Prostate gland (tissue), 2 donors: ENCODE measurements at regions not wholly inside any gene's neighbourhood (a gene's known extent, or its start where the extent isn't known, plus 50 kb on each side); places are given as distances from the start of the nearest gene placed in this dataset.

Experiments
- DNase-seq: peaks from one replicate; pipeline ENCODE4 v3.0.0-alpha.2; 2019; ENCODE audit warnings: low spot score
- H3K27ac ChIP-seq, 2 donors: fragments of 200-600 bp; sonication (generic); 2 replicates each; pipeline ENCODE4 v1.5.1; 2017 to 2019
- H3K27me3 ChIP-seq: fragments of 200-600 bp; sonication (generic); replicated peaks from 2 replicates; pipeline ENCODE4 v1.5.1; 2019; ENCODE audit not compliant: insufficient read depth
- H3K36me3 ChIP-seq, 2 donors: fragments of 200-600 bp; sonication (generic); 1 replicate in 1 of 2; 2 replicates in 1 of 2; pipeline versions ENCODE4 v1.5.1 to v1.8.1; 2017 to 2019
- H3K4me1 ChIP-seq: fragments of 200-600 bp; sonication (generic); replicated peaks from 2 replicates; pipeline ENCODE4 v1.5.1; 2019
- H3K4me3 ChIP-seq, 2 donors: fragments of 200-600 bp; sonication (generic); 2 replicates each; pipeline ENCODE4 v1.5.1; 2017 to 2019
- H3K9me3 ChIP-seq: fragments of 200-600 bp; sonication (generic); 2 replicates; pipeline ENCODE4 v1.5.1; 2017
- POLR2A ChIP-seq: fragments of 450-650 bp; IDR thresholded peaks from one replicate; pipeline ENCODE4 v1.6.1; 2016; ENCODE audit warnings: antibody characterized with exemption, mild to moderate bottlenecking
- POLR2AphosphoS5 ChIP-seq: sonication (generic); formaldehyde crosslinking; IDR thresholded peaks from one replicate; pipeline ENCODE4 v1.6.1; 2017; ENCODE audit warnings: antibody characterized with exemption
- WGBS: methylation state at CpG from one replicate; pipeline ENCODE4 v1.1.5; 2018; 5-methylcytosine and 5-hydroxymethylcytosine counted together
- intact Hi-C: fragments of 100-400 bp; cut with DNase I; formaldehyde crosslinking; loops from one replicate; pipeline ENCODE4 v1.14.2; 2022
- TF ChIP-seq, protein P1 (sequence below), 4 experiments: fragments of 200-600 bp in 2 of 4; fragments of 450-650 bp in 2 of 4; sonication (generic) in 2 of 4; IDR thresholded peaks; 1 replicate in 3 of 4; 2 replicates in 1 of 4; pipeline ENCODE4 v1.5.1; 2016 to 2019; ENCODE audit warnings: antibody characterized with exemption in 4 of 4, mild to moderate bottlenecking in 2 of 4, moderate library complexity in 2 of 4

DNA sequence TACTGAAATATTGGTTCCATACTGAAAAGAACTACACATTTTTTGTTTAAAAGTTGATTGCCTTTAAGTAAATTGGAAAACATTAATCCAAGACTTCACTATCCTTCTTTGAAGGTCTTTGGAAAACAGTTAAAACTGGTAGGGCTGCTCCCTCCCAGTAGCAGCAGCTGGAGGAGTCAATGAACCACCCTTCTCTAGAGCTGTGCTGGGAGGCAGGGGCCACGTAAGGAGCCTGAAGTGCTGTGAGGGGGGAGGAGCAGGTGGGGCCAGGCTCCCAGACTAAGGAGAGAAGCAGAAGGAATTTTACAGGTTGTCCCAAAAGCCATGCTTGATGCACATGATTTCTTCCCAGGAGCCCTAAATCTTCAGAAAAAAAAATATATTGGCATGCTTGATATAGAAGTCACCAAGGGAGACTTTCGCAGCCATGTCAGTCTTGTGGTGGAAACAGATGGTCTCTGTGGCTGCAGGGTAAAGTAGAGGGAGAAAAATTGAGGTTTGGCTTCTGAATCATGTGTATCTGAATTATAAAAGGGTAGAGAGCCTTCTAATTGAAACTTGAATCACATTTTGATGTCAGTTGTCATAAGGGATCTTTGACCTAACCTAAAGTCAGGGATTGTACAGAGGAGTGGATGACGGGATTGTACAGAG lies 673.2 kb upstream of the FRG1 start:
- no peaks in the 10 kb centered on the region for H3K9me3 ChIP-seq
- no peak overlapping the region for H3K4me3 ChIP-seq
- no peaks in the 10 kb centered on the region for H3K4me1 ChIP-seq
- intact Hi-C loops, result no loop called here
- DNase-seq, result no peak
- no peaks in the 10 kb centered on the region for H3K36me3 ChIP-seq
- WGBS, result 80% methylated on average over 3 of the region's 3 CpGs
- no peaks in the 10 kb centered on the region for H3K27me3 ChIP-seq
- no peak overlapping the region for H3K27ac ChIP-seq
- TF ChIP-seq, protein P1, sequence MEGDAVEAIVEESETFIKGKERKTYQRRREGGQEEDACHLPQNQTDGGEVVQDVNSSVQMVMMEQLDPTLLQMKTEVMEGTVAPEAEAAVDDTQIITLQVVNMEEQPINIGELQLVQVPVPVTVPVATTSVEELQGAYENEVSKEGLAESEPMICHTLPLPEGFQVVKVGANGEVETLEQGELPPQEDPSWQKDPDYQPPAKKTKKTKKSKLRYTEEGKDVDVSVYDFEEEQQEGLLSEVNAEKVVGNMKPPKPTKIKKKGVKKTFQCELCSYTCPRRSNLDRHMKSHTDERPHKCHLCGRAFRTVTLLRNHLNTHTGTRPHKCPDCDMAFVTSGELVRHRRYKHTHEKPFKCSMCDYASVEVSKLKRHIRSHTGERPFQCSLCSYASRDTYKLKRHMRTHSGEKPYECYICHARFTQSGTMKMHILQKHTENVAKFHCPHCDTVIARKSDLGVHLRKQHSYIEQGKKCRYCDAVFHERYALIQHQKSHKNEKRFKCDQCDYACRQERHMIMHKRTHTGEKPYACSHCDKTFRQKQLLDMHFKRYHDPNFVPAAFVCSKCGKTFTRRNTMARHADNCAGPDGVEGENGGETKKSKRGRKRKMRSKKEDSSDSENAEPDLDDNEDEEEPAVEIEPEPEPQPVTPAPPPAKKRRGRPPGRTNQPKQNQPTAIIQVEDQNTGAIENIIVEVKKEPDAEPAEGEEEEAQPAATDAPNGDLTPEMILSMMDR (IDR thresholded peaks at IDR 0.05), result no peak
- TF ChIP-seq POLR2A, result no peak
- TF ChIP-seq POLR2AphosphoS5, result no peak

- no CpG with 5 or more reads among the region's 3 CpGs for WGBS
- no peak for TF ChIP-seq POLR2A
- no peaks in the 10 kb centered on the region for H3K4me1 ChIP-seq
- H3K4me3 ChIP-seq, result no peak overlapping the region
- no peaks in the 10 kb centered on the region for H3K36me3 ChIP-seq
- H3K27ac ChIP-seq, result no peak overlapping the region
- no peaks in the 10 kb centered on the region for H3K27me3 ChIP-seq
- intact Hi-C loops, result no loop called here
- H3K9me3 ChIP-seq, result no peaks in the 10 kb centered on the region
- DNase-seq, result no peak
Measured at GRCh38 chr4:189278597-189279165, 662.0 kb upstream of the FRG1 start.

DNA sequence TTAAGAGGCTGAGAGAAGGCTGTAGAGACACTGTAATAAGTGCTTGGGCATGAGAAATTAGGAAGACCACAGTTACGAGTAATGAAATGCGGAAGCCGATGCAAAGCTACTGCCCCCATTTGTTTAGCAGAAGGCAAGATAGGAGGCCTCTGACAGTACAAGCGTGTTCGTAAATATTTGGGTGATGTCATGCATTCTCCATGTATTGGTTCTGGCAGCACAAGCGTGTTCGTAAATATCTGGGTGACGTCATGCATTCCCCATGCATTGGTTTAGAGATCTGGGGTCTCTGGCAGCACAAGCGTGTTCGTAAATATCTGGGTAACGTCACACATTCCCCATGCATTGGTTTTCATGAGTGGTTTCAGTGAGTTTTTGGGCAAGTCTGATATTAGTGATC lies 661.5 kb upstream of the FRG1 start:
- no peak for TF ChIP-seq POLR2A
- TF ChIP-seq, protein P1 (IDR thresholded peaks at IDR 0.05), result no peak
- no peak for TF ChIP-seq POLR2AphosphoS5
- DNase-seq, result no peak
- intact Hi-C loops, result no loop called here
- Histone ChIP-seq H3K27ac (no peak overlapping the region), H3K4me3 (no peak overlapping the region), H3K27me3 (no peaks in the 10 kb centered on the region), H3K36me3 (no peaks in the 10 kb centered on the region), H3K4me1 (no peaks in the 10 kb centered on the region), H3K9me3 (no peaks in the 10 kb centered on the region)
- 82% methylated on average over 8 of the region's 11 CpGs for WGBS

DNA sequence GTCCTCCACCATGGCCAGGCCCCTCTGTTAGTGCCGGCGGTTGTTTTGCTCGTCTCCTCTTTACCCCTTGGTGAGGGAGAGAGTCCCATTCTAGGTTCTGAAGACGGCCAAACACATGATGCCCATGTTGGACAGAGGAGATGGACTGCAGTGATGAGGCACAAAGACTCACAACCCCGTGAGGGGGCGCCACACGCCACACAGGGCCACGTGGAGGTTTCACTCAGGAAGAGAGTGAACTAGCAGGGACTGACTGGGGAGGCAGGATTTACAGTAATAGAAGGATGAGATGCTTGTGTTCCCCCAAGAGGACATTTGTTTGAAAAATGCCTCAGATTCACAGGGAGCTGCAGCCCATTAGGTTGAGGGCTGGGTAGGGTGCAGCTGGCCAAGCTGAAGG lies 655.3 kb upstream of the FRG1 start:
- no peaks in the 10 kb centered on the region for H3K36me3 ChIP-seq
- intact Hi-C loops, result no loop called here
- no peak for DNase-seq
- no peaks in the 10 kb centered on the region for H3K27me3 ChIP-seq
- no peaks in the 10 kb centered on the region for H3K4me1 ChIP-seq
- WGBS, result 77% methylated on average over 8 of the region's 8 CpGs
- TF ChIP-seq POLR2AphosphoS5, result no peak
- no peak overlapping the region for H3K27ac ChIP-seq
- H3K9me3 ChIP-seq, result no peaks in the 10 kb centered on the region
- no peak overlapping the region for H3K4me3 ChIP-seq

GRCh38 chr4:189291939-189292338 lies 648.7 kb upstream of the FRG1 start:
- H3K36me3 ChIP-seq, result no peaks in the 10 kb centered on the region
- no peak overlapping the region for H3K27ac ChIP-seq
- TF ChIP-seq, protein P1 (IDR thresholded peaks at IDR 0.05), result no peak
- TF ChIP-seq POLR2A, result no peak
- no peak for TF ChIP-seq POLR2AphosphoS5
- no peaks in the 10 kb centered on the region for H3K9me3 ChIP-seq
- DNase-seq, result no peak
- intact Hi-C loops, result no loop called here
- H3K4me1 ChIP-seq, result no peaks in the 10 kb centered on the region
- no peak overlapping the region for H3K4me3 ChIP-seq
- no peaks in the 10 kb centered on the region for H3K27me3 ChIP-seq

GRCh38 chr4:189293459-189293858 lies 647.2 kb upstream of the FRG1 start:
- H3K27me3 ChIP-seq, result no peaks in the 10 kb centered on the region
- H3K36me3 ChIP-seq, result no peaks in the 10 kb centered on the region
- intact Hi-C loops, result no loop called here
- TF ChIP-seq POLR2AphosphoS5 (no peak), POLR2A (no peak)
- TF ChIP-seq, protein P1 (IDR thresholded peaks at IDR 0.05), result no peak
- no peak for DNase-seq
- no peak overlapping the region for H3K4me3 ChIP-seq
- no peak overlapping the region for H3K27ac ChIP-seq
- no peaks in the 10 kb centered on the region for H3K4me1 ChIP-seq
- H3K9me3 ChIP-seq, result no peaks in the 10 kb centered on the region
- WGBS, result 77% methylated on average over 3 of the region's 3 CpGs
